H1 (cell line): ENCODE measurements at regions not wholly inside any gene's neighbourhood (a gene's known extent, or its start where the extent isn't known, plus 50 kb on each side); places are given as distances from the start of the nearest gene placed in this dataset.

Experiments
- CTCF ChIA-PET: fragments of 300-600 bp; sonication (Branson Sonifier 250); formaldehyde crosslinking; loops from one replicate; lab custom pipeline; 2021; ENCODE audit not compliant: partially characterized antibody; lab: Charles Lee
- POLR2A ChIA-PET: fragments of 300-600 bp; sonication (Branson Sonifier 250); formaldehyde crosslinking; loops from one replicate; lab custom pipeline; 2021; ENCODE audit warnings: inconsistent platforms; ENCODE audit not compliant: partially characterized antibody; lab: Charles Lee
- DNase-seq, 2 experiments: peaks; one replicate each; pipeline versions ENCODE4 v3.0.0 to v3.0.0-alpha.2; 2010 to 2022; ENCODE audit warnings: low spot score in 2 of 2, low read depth in 1 of 2, mixed read lengths in 1 of 2
- FAIRE-seq: peaks from 2 replicates; lab custom pipeline; 2011; peaks lifted over from hg19 to GRCh38; lab: Jason Lieb, UNC
- H2AFZ ChIP-seq: 2 replicates; pipeline ENCODE4 v1.8.1; 2012; ENCODE audit warnings: low read length, inconsistent platforms
- H2AK5ac ChIP-seq: 2 replicates; pipeline ENCODE4 v1.6.1; 2013; ENCODE audit warnings: low read depth, low read length
- H2BK120ac ChIP-seq: replicated peaks from 2 replicates; pipeline ENCODE3; 2013; ENCODE audit warnings: low read depth, low read length, inconsistent platforms
- H2BK12ac ChIP-seq: 2 replicates; pipeline ENCODE4 v1.6.1; 2013; ENCODE audit warnings: low read depth, low read length
- H2BK15ac ChIP-seq: 2 replicates; pipeline ENCODE4 v1.6.1; 2013; ENCODE audit warnings: low read length
- H2BK20ac ChIP-seq: 2 replicates; pipeline ENCODE4 v1.6.1; 2013; ENCODE audit warnings: low read length
- H2BK5ac ChIP-seq: 2 replicates; pipeline ENCODE4 v1.6.1; 2013; ENCODE audit warnings: low read depth, low read length
- H3K14ac ChIP-seq: 2 replicates; pipeline ENCODE4 v1.6.1; 2013; ENCODE audit warnings: inconsistent platforms; ENCODE audit not compliant: insufficient read length
- H3K18ac ChIP-seq: 2 replicates; pipeline ENCODE4 v1.6.1; 2013; ENCODE audit warnings: low read length; ENCODE audit errors: extremely low read depth
- H3K23ac ChIP-seq: 2 replicates; pipeline ENCODE4 v1.6.1; 2013; ENCODE audit warnings: inconsistent platforms; ENCODE audit not compliant: insufficient read length
- H3K23me2 ChIP-seq: 2 replicates; pipeline ENCODE4 v1.6.1; 2013; ENCODE audit warnings: low read depth, low read length
- H3K27ac ChIP-seq: 2 replicates; pipeline ENCODE4 v1.6.1; 2011; ENCODE audit warnings: low read depth, low read length, inconsistent platforms
- H3K27me3 ChIP-seq, 4 experiments: replicated peaks in 1 of 4; 1 replicate in 1 of 4; 2 replicates in 3 of 4; pipeline versions ENCODE4 v1.6.1 to v1.8.1; 2011 to 2013; ENCODE audit warnings: low read length in 3 of 4, mild to moderate bottlenecking in 3 of 4, inconsistent platforms in 2 of 4, mixed read lengths in 2 of 4, moderate library complexity in 1 of 4; ENCODE audit not compliant: control insufficient read depth in 3 of 4, insufficient read depth in 3 of 4; ENCODE audit errors: extremely low read depth in 1 of 4
- H3K36me3 ChIP-seq, 4 experiments: 2 replicates each; pipeline versions ENCODE4 v1.6.1 to v1.8.1; 2011 to 2013; ENCODE audit warnings: mild to moderate bottlenecking in 4 of 4, low read length in 3 of 4, moderate library complexity in 2 of 4, control low read depth in 1 of 4, inconsistent platforms in 1 of 4; ENCODE audit not compliant: insufficient read depth in 4 of 4, control insufficient read depth in 2 of 4
- H3K4ac ChIP-seq: replicated peaks from 2 replicates; pipeline ENCODE3; 2013; ENCODE audit warnings: low read length, low read depth, mixed read lengths, inconsistent platforms; ENCODE audit not compliant: insufficient read length
- H3K4me1 ChIP-seq, 4 experiments: replicated peaks in 1 of 4; 1 replicate in 1 of 4; 2 replicates in 3 of 4; pipeline versions ENCODE4 v1.6.1 to v1.8.1; 2011 to 2013; ENCODE audit warnings: low read length in 3 of 4, inconsistent platforms in 2 of 4, mixed read lengths in 1 of 4; ENCODE audit not compliant: insufficient read depth in 4 of 4, control insufficient read depth in 3 of 4
- H3K4me2 ChIP-seq, 2 experiments: 2 replicates each; pipeline versions ENCODE4 v1.6.1 to v1.8.1; 2011 to 2013; ENCODE audit warnings: low read depth in 2 of 2, low read length in 2 of 2, control low read depth in 1 of 2, inconsistent platforms in 1 of 2, mild to moderate bottlenecking in 1 of 2; ENCODE audit not compliant: insufficient read depth in 1 of 2
- H3K4me3 ChIP-seq, 4 experiments: fragments of 200-600, 300-600 bp in 1 of 4; sonication (generic), shearing (Covaris generic), sonication (Bioruptor Twin) in 1 of 4; 2 replicates each; pipeline versions ENCODE4 v1.5.1 to v1.8.1; 2011 to 2016; ENCODE audit warnings: low read length in 4 of 4, low read depth in 3 of 4, control low read depth in 2 of 4, inconsistent platforms in 2 of 4, mild to moderate bottlenecking in 2 of 4, mixed read lengths in 1 of 4, moderate library complexity in 1 of 4; ENCODE audit not compliant: insufficient read depth in 2 of 4; ENCODE audit errors: extremely low read depth in 1 of 4
- H3K56ac ChIP-seq: replicated peaks from 2 replicates; pipeline ENCODE3; 2013; ENCODE audit warnings: low read depth, mild to moderate bottlenecking, mixed read lengths, low read length, inconsistent platforms; ENCODE audit not compliant: insufficient read length
- H3K79me1 ChIP-seq: 2 replicates; pipeline ENCODE4 v1.6.1; 2013; ENCODE audit warnings: low read depth, low read length, control low read depth
- H3K79me2 ChIP-seq, 2 experiments: 2 replicates each; pipeline versions ENCODE4 v1.6.1 to v1.8.1; 2012 to 2013; ENCODE audit warnings: low read length in 2 of 2, mild to moderate bottlenecking in 2 of 2, inconsistent platforms in 1 of 2; ENCODE audit not compliant: insufficient read depth in 2 of 2, control insufficient read depth in 1 of 2
- H3K9ac ChIP-seq, 4 experiments: replicated peaks in 1 of 4; 1 replicate in 1 of 4; 2 replicates in 3 of 4; pipeline versions ENCODE4 v1.6.1 to v1.8.1; 2011 to 2013; ENCODE audit warnings: low read depth in 3 of 4, low read length in 3 of 4, control low read depth in 2 of 4, mild to moderate bottlenecking in 2 of 4, moderate library complexity in 2 of 4, inconsistent platforms in 1 of 4; ENCODE audit errors: extremely low read depth in 1 of 4
- H3K9me3 ChIP-seq, 2 experiments: 2 replicates each; pipeline versions ENCODE4 v1.6.1 to v1.8.1; 2012 to 2013; ENCODE audit warnings: mild to moderate bottlenecking in 2 of 2, moderate library complexity in 2 of 2, control low read depth in 1 of 2, inconsistent platforms in 1 of 2, low read depth in 1 of 2, low read length in 1 of 2, mixed read lengths in 1 of 2; ENCODE audit not compliant: insufficient read depth in 2 of 2
- H4K20me1 ChIP-seq, 2 experiments: replicated peaks in 1 of 2; 2 replicates each; pipeline versions ENCODE3 to v1.8.1; 2011 to 2013; ENCODE audit warnings: inconsistent platforms in 2 of 2, low read length in 2 of 2, mild to moderate bottlenecking in 1 of 2; ENCODE audit not compliant: insufficient read depth in 2 of 2, control insufficient read depth in 1 of 2
- H4K5ac ChIP-seq: 2 replicates; pipeline ENCODE4 v1.6.1; 2013; ENCODE audit warnings: low read length, low read depth, mixed read lengths, inconsistent platforms; ENCODE audit not compliant: insufficient read length
- H4K8ac ChIP-seq: 2 replicates; pipeline ENCODE4 v1.8.0; 2013; ENCODE audit warnings: mild to moderate bottlenecking, moderate library complexity, low read length, inconsistent platforms; ENCODE audit not compliant: insufficient read depth; ENCODE audit errors: extremely low read depth
- H4K91ac ChIP-seq: replicated peaks from 2 replicates; pipeline ENCODE3; 2013; ENCODE audit warnings: low read length, mixed read lengths, inconsistent platforms; ENCODE audit not compliant: insufficient read length
- HDAC2 ChIP-seq, 2 experiments: fragments of 300-600 bp in 1 of 2; sonication (generic) in 1 of 2; IDR thresholded peaks; 2 replicates each; pipeline ENCODE4 v1.6.1; 2011 to 2012; ENCODE audit warnings: low read depth in 2 of 2, low read length in 2 of 2, mild to moderate bottlenecking in 2 of 2, moderate library complexity in 2 of 2, borderline replicate concordance in 1 of 2, inconsistent platforms in 1 of 2
- RFX5 ChIP-seq: IDR thresholded peaks from 2 replicates; pipeline ENCODE4 v1.6.1; 2011; ENCODE audit warnings: low read depth, low read length, improper control_type of control experiment, borderline replicate concordance
- SP4 ChIP-seq: IDR thresholded peaks from 2 replicates; pipeline ENCODE4 v1.6.1; 2012; ENCODE audit warnings: low read length, inconsistent platforms
- WGBS, 2 experiments: shearing (Covaris generic) in 1 of 2; methylation state at CpG; one replicate each; pipeline versions ENCODE4 v1.1.6 to v1.1.7; 2013 to 2015; ENCODE audit warnings: low lambda C conversion rate in 2 of 2, mixed read lengths in 2 of 2, inconsistent platforms in 1 of 2, low coverage in 1 of 2, missing lambda C conversion rate in 1 of 2; ENCODE audit not compliant: insufficient replicate concordance in 2 of 2, insufficient coverage in 1 of 2, insufficient read length in 1 of 2; ENCODE audit errors: extremely low coverage in 1 of 2, missing lambda C conversion rate in 1 of 2; 5-methylcytosine and 5-hydroxymethylcytosine counted together

DNA sequence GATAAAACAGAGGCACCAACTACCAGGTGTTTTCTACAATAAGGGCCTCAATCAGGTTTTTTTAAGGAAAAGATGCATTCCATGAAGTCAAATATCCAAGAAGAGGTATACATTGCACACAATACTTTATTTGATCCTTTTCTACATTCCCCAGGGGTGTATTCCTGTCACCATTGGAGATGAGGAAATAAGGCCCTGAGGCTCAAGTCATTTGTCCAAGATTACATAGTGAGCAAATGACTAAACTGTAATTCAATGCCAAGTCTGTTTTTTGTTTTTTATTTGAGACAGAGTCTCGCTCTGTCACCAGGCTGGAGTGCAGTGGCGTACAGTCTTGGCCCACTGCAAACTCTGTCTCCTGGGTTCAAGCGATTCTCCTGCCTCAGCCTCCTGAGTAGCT, 69.2 kb upstream of the CDYL start:
- Histone ChIP-seq H3K18ac (no peak overlapping the region), H3K79me1 (no peaks in the 10 kb centered on the region), H3K4me1 (no peaks in the 10 kb centered on the region), H2BK5ac (no peak overlapping the region), H3K9ac (no peak overlapping the region), H2AFZ (no peak overlapping the region), H2BK15ac (no peak overlapping the region), H3K14ac (no peak overlapping the region), H2BK12ac (no peak overlapping the region), H4K5ac (no peak overlapping the region), H3K23me2 (no peaks in the 10 kb centered on the region), H4K91ac (no peak overlapping the region), H3K23ac (no peak overlapping the region), H3K56ac (no peak overlapping the region), H3K4me3 (no peak overlapping the region), H4K20me1 (no peaks in the 10 kb centered on the region), H2BK20ac (no peak overlapping the region), H4K8ac (no peak overlapping the region), H3K9me3 (no peaks in the 10 kb centered on the region), H3K4me2 (no peak overlapping the region), H2AK5ac (no peak overlapping the region), H3K4ac (no peak overlapping the region), H3K79me2 (no peaks in the 10 kb centered on the region), H2BK120ac (no peak overlapping the region), H3K36me3 (no peaks in the 10 kb centered on the region), H3K27ac (no peak overlapping the region), H3K27me3 (no peaks in the 10 kb centered on the region)
- ChIA-PET POLR2A (no interaction called here), CTCF (no interaction called here)
- FAIRE-seq, result no peak
- DNase-seq, result no peak
- 90% methylated on average over 3 of the region's 3 CpGs; no CpG with 5 or more reads in 1 of the 2 experiments for WGBS, 2 experiments
- no peak for TF ChIP-seq RFX5
- no peak for TF ChIP-seq HDAC2 (IDR thresholded peaks at IDR 0.05; ENCODE audit: borderline replicate concordance in 1 of 2, low read depth in 2 of 2, low read length in 2 of 2)
- no peak for TF ChIP-seq SP4
